ENCODE measurements at regions not wholly inside any gene's neighbourhood (a gene's known extent, or its start where the extent isn't known, plus 50 kb on each side); places are given as distances from the start of the nearest gene placed in this dataset.

GRCh38 chr1:234706199-234706598 lies 96.2 kb upstream of the IRF2BP2 start:
- no peak for TF ChIP-seq CTCF (IDR thresholded peaks at IDR 0.05; ENCODE audit: unreplicated experiment)
- no peaks in the 10 kb centered on the region for H3K36me3 Mint-ChIP-seq
- H3K27me3 Mint-ChIP-seq (ENCODE audit: low read depth) = no peaks in the 10 kb centered on the region
- no peak overlapping the region for H3K4me3 Mint-ChIP-seq
- peaks cover 17% of the 10 kb centered on the region for H3K4me1 Mint-ChIP-seq
- DNase-seq (ENCODE audit: low spot score in 2 of 2, unreplicated experiment in 2 of 2) = no peak
- H3K9me3 Mint-ChIP-seq = no peaks in the 10 kb centered on the region
- H3K27ac Mint-ChIP-seq = no peak overlapping the region

GRCh38 chr1:234705615-234706014 lies 95.6 kb upstream of the IRF2BP2 start:
- no peak for TF ChIP-seq CTCF (IDR thresholded peaks at IDR 0.05; ENCODE audit: unreplicated experiment)
- Mint-ChIP-seq H3K9me3 (no peaks in the 10 kb centered on the region), H3K4me1 (peaks cover 17% of the 10 kb centered on the region), H3K27ac (no peak overlapping the region), H3K27me3 (ENCODE audit: low read depth) (no peaks in the 10 kb centered on the region), H3K36me3 (no peaks in the 10 kb centered on the region), H3K4me3 (no peak overlapping the region)
- DNase-seq (ENCODE audit: low spot score in 2 of 2, unreplicated experiment in 2 of 2) = no peak

GRCh38 chr1:234704106-234704887 lies 94.3 kb upstream of the IRF2BP2 start:
- TF ChIP-seq CTCF (IDR thresholded peaks at IDR 0.05; ENCODE audit: unreplicated experiment) = no peak
- no peaks in the 10 kb centered on the region for H3K27me3 Mint-ChIP-seq (ENCODE audit: low read depth)
- H3K9me3 Mint-ChIP-seq = no peaks in the 10 kb centered on the region
- DNase-seq (ENCODE audit: low spot score in 2 of 2, unreplicated experiment in 2 of 2) = no peak
- no peaks in the 10 kb centered on the region for H3K36me3 Mint-ChIP-seq
- no peak overlapping the region for H3K27ac Mint-ChIP-seq
- peaks cover 26% of the 10 kb centered on the region for H3K4me1 Mint-ChIP-seq
- no peak overlapping the region for H3K4me3 Mint-ChIP-seq

GRCh38 chr1:234702342-234703000 lies 92.5 kb upstream of the IRF2BP2 start:
- Mint-ChIP-seq H3K27ac (no peak overlapping the region), H3K4me1 (peaks cover 17% of the 10 kb centered on the region), H3K27me3 (ENCODE audit: low read depth) (no peaks in the 10 kb centered on the region), H3K4me3 (no peak overlapping the region), H3K36me3 (no peaks in the 10 kb centered on the region), H3K9me3 (no peaks in the 10 kb centered on the region)
- no peak for DNase-seq (ENCODE audit: low spot score in 2 of 2, unreplicated experiment in 2 of 2)
- no peak for TF ChIP-seq CTCF (IDR thresholded peaks at IDR 0.05; ENCODE audit: unreplicated experiment)

- Mint-ChIP-seq H3K9me3 (no peaks in the 10 kb centered on the region), H3K27ac (no peak overlapping the region), H3K27me3 (ENCODE audit: low read depth) (no peaks in the 10 kb centered on the region), H3K4me3 (no peak overlapping the region), H3K36me3 (no peaks in the 10 kb centered on the region), H3K4me1 (peaks cover 18% of the 10 kb centered on the region)
- no peak for TF ChIP-seq CTCF (IDR thresholded peaks at IDR 0.05; ENCODE audit: unreplicated experiment)
- DNase-seq (ENCODE audit: low spot score in 2 of 2, unreplicated experiment in 2 of 2) = no peak
Measured at GRCh38 chr1:234701737-234702341, 91.9 kb upstream of the IRF2BP2 start.
